HCT116 (cell line): ENCODE measurements at regions not wholly inside any gene's neighbourhood (a gene's known extent, or its start where the extent isn't known, plus 50 kb on each side); places are given as distances from the start of the nearest gene placed in this dataset.

Source experiments
- ATAC-seq: fragments of 200-7000 bp; cut with Tn5 transposase; 2 replicates; pipeline ENCODE4 v1.9.1; 2020; ENCODE audit warnings: mild to moderate bottlenecking, moderate library complexity
- BruUV-seq: library from RNA; stranded (reverse); fragments of 400-500 nt; replicated peaks from 2 replicates; lab custom pipeline; 2021; lab: Mats Ljungman, UMichigan
- CTCF ChIA-PET: fragments of 300-600 bp; sonication (Branson Sonifier 250); formaldehyde crosslinking; loops from one replicate; lab custom pipeline; 2021; ENCODE audit warnings: antibody characterized with exemption; lab: Charles Lee
- POLR2A ChIA-PET: fragments of 300-600, 350-600 bp; sonication (Branson Sonifier 250); formaldehyde crosslinking; loops from one replicate; lab custom pipeline; 2021; ENCODE audit warnings: antibody characterized with exemption; lab: Charles Lee
- RAD21 ChIA-PET, 2 experiments: fragments of 300-600 bp; sonication (Branson Sonifier 250); formaldehyde crosslinking; loops; one replicate each; lab custom pipeline; 2023; ENCODE audit warnings: low total read pairs in 2 of 2; ENCODE audit not compliant: uncharacterized antibody in 2 of 2, unreplicated experiment in 2 of 2, low non-redundant PET in 1 of 2; lab: Charles Lee
- DNase-seq: peaks from one replicate; pipeline ENCODE4 v3.0.0-alpha.2; 2010; ENCODE audit warnings: low read depth, low spot score
- H2AFZ ChIP-seq: fragments of 200-600 bp; shearing (Covaris generic), sonication (generic); 2 replicates; pipeline ENCODE4 v1.6.1; 2017; ENCODE audit warnings: low read depth, mixed run types, mixed read lengths, antibody characterized with exemption, low read length; ENCODE audit not compliant: poor library complexity, severe bottlenecking
- H3K27ac ChIP-seq: 2 replicates; pipeline ENCODE4 v1.5.1; 2012; ENCODE audit warnings: low read depth, low read length
- H3K27me3 ChIP-seq: fragments of 200-600 bp; sonication (generic); 2 replicates; pipeline ENCODE4 v1.6.1; 2016; ENCODE audit warnings: mixed run types, low read length, mixed read lengths; ENCODE audit not compliant: insufficient read depth
- H3K36me3 ChIP-seq, 2 experiments: fragments of 200-500 bp in 1 of 2; fragments of 200-600 bp in 1 of 2; sonication (Bioruptor generic) in 1 of 2; sonication (generic) in 1 of 2; 2 replicates each; pipeline versions ENCODE4 v1.5.1 to v1.6.1; 2014 to 2016; ENCODE audit warnings: low read length in 2 of 2, inconsistent platforms in 1 of 2, mixed read lengths in 1 of 2, mixed run types in 1 of 2; ENCODE audit not compliant: insufficient read depth in 2 of 2, control insufficient read depth in 1 of 2
- H3K4me1 ChIP-seq, 2 experiments: fragments of 200-600 bp in 1 of 2; sonication (generic) in 1 of 2; 2 replicates each; pipeline versions ENCODE4 v1.5.1 to v1.6.1; 2012 to 2017; ENCODE audit warnings: low read length in 2 of 2, inconsistent platforms in 1 of 2, mild to moderate bottlenecking in 1 of 2, mixed read lengths in 1 of 2, mixed run types in 1 of 2, moderate library complexity in 1 of 2; ENCODE audit not compliant: insufficient read depth in 2 of 2, control insufficient read depth in 1 of 2
- H3K4me2 ChIP-seq: fragments of 200-600 bp; sonication (generic); 2 replicates; pipeline ENCODE4 v1.6.1; 2017; ENCODE audit warnings: mixed run types, low read length, mixed read lengths
- H3K4me3 ChIP-seq, 2 experiments: fragments of 200-600 bp in 1 of 2; sonication (generic) in 1 of 2; replicated peaks in 1 of 2; 2 replicates each; pipeline ENCODE4 v1.5.1; 2011 to 2016; ENCODE audit warnings: low read length in 2 of 2, control low read depth in 1 of 2, low read depth in 1 of 2, mild to moderate bottlenecking in 1 of 2, mixed read lengths in 1 of 2, mixed run types in 1 of 2
- H3K79me2 ChIP-seq: fragments of 200-600 bp; sonication (generic); 2 replicates; pipeline ENCODE4 v1.6.1; 2017; ENCODE audit warnings: mild to moderate bottlenecking, mixed run types, low read length, moderate library complexity, mixed read lengths; ENCODE audit not compliant: insufficient read depth
- H3K9ac ChIP-seq: fragments of 200-600 bp; sonication (generic); 2 replicates; pipeline ENCODE4 v1.6.1; 2016; ENCODE audit warnings: low read length, mixed read lengths
- H3K9me2 ChIP-seq: fragments of 200-600 bp; sonication (generic), shearing (Covaris generic); 2 replicates; pipeline ENCODE4 v1.6.1; 2017; ENCODE audit warnings: mixed run types, mild to moderate bottlenecking, moderate library complexity; ENCODE audit not compliant: insufficient read depth
- H3K9me3 ChIP-seq, 2 experiments: fragments of 200-500 bp in 1 of 2; fragments of 200-600 bp in 1 of 2; sonication (Bioruptor generic) in 1 of 2; sonication (generic) in 1 of 2; 2 replicates each; pipeline ENCODE4 v1.6.1; 2014 to 2017; ENCODE audit warnings: low read length in 2 of 2, mixed read lengths in 2 of 2, inconsistent platforms in 1 of 2, low read depth in 1 of 2, mild to moderate bottlenecking in 1 of 2, mixed run types in 1 of 2, moderate library complexity in 1 of 2; ENCODE audit not compliant: control insufficient read depth in 1 of 2, insufficient read depth in 1 of 2
- H4K20me1 ChIP-seq: fragments of 200-600 bp; sonication (generic), shearing (Covaris generic); 2 replicates; pipeline ENCODE4 v1.6.1; 2017; ENCODE audit warnings: mixed run types, mild to moderate bottlenecking, moderate library complexity; ENCODE audit not compliant: insufficient read depth
- CBX3 ChIP-seq: IDR thresholded peaks from 2 replicates; pipeline ENCODE4 v1.6.1; 2012; ENCODE audit warnings: low read depth
- CEBPB ChIP-seq: IDR thresholded peaks from 2 replicates; pipeline ENCODE4 v1.6.1; 2012; ENCODE audit warnings: low read depth
- EGR1 ChIP-seq: IDR thresholded peaks from 2 replicates; pipeline ENCODE4 v1.6.1; 2012; ENCODE audit warnings: low read depth
- EZH2 ChIP-seq: fragments of 200-600 bp; sonication (generic); IDR thresholded peaks from 2 replicates; pipeline ENCODE4 v1.6.1; 2017; ENCODE audit warnings: antibody characterized with exemption, mixed run types
- EZH2phosphoT487 ChIP-seq: fragments of 200-600 bp; IDR thresholded peaks from 2 replicates; pipeline ENCODE4 v1.6.1; 2018; ENCODE audit warnings: antibody characterized with exemption, borderline replicate concordance
- FOSL1 ChIP-seq: IDR thresholded peaks from 2 replicates; pipeline ENCODE4 v1.6.1; 2012; ENCODE audit warnings: low read depth
- JUND ChIP-seq: IDR thresholded peaks from 2 replicates; pipeline ENCODE4 v1.6.1; 2012
- POLR2AphosphoS5 ChIP-seq: IDR thresholded peaks from 2 replicates; pipeline ENCODE4 v1.6.1; 2011; ENCODE audit warnings: mild to moderate bottlenecking, low read depth, low read length, moderate library complexity
- RAD21 ChIP-seq: IDR thresholded peaks from 2 replicates; pipeline ENCODE4 v1.6.1; 2012; ENCODE audit warnings: low read depth, mild to moderate bottlenecking
- SIN3A ChIP-seq: IDR thresholded peaks from 2 replicates; pipeline ENCODE4 v1.6.1; 2012; ENCODE audit warnings: low read depth
- SP1 ChIP-seq: IDR thresholded peaks from 2 replicates; pipeline ENCODE4 v1.6.1; 2012; ENCODE audit warnings: low read depth
- SRF ChIP-seq: IDR thresholded peaks from 2 replicates; pipeline ENCODE4 v1.6.1; 2012; ENCODE audit warnings: low read depth
- TCF7L2 ChIP-seq: IDR thresholded peaks from 2 replicates; pipeline ENCODE4 v1.7.0; 2011; ENCODE audit warnings: borderline replicate concordance, inconsistent platforms; ENCODE audit not compliant: insufficient read depth, insufficient read length; ENCODE audit errors: extremely low read depth
- YY1 ChIP-seq: IDR thresholded peaks from 2 replicates; pipeline ENCODE4 v1.6.1; 2011; ENCODE audit warnings: low read length, low read depth, moderate library complexity, mild to moderate bottlenecking; ENCODE audit not compliant: insufficient replicate concordance; ENCODE audit errors: extremely low read depth
- ZFX ChIP-seq: fragments of 450-650 bp; IDR thresholded peaks from 2 replicates; pipeline ENCODE4 v1.6.1; 2017
- ZNF274 ChIP-seq: fragments of 200-500 bp; sonication (Bioruptor generic); IDR thresholded peaks from 2 replicates; pipeline ENCODE4 v1.6.1; 2014; ENCODE audit warnings: mild to moderate bottlenecking, low read depth, low read length, inconsistent platforms
- intact Hi-C: fragments of 100-400 bp; cut with micrococcal nuclease; formaldehyde crosslinking; loops from 2 replicates; pipeline ENCODE4 v1.10.0; 2022
- TF ChIP-seq, protein P1 (sequence below): IDR thresholded peaks from 2 replicates; pipeline ENCODE4 v1.6.1; 2011; ENCODE audit warnings: mild to moderate bottlenecking, low read length, moderate library complexity; ENCODE audit not compliant: insufficient replicate concordance; ENCODE audit errors: extremely low read depth
- TF ChIP-seq, protein P2 (sequence below): IDR thresholded peaks from 2 replicates; pipeline ENCODE4 v1.6.1; 2012; ENCODE audit warnings: low read depth
- TF ChIP-seq, protein P3 (sequence below): IDR thresholded peaks from 2 replicates; pipeline ENCODE4 v1.6.1; 2012
- TF ChIP-seq, protein P4 (sequence below): IDR thresholded peaks from 2 replicates; pipeline ENCODE4 v1.6.1; 2012

DNA sequence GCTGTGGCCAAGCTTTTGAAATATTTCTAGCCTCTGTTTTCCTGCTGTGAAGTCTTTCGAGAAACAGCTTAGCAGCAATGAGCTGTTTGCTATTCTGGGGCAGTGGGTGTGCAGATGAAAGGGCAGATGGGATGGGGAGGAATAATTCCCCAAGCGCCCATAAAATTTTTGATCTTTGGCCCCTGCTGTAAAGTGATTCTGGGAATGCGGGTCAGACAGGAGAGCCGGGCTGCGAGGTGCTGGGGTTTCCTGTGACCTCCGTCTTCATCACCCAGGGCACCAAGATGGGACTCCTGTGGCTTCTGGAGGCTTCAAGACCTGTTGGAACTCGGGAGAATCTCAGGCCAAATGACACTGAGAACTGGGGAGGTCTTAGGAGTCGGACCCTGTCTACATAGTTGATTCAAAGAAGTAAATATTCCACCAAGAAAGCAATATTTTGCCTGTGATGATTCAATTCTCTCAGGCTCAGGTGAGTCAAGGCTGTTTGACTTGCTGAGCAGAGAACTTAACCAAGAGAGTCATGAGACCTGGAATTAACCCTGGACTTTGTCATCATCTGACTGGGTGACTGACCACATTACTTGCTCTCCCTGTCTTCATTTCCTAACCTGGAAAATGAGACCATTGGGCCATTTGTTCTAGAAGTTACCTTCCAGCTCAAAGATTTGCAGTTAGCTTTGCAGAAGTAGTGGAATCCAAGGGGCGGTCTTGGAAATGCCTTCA, 86.4 kb downstream of the POLR2M start (continued):
- TF ChIP-seq, protein P1, sequence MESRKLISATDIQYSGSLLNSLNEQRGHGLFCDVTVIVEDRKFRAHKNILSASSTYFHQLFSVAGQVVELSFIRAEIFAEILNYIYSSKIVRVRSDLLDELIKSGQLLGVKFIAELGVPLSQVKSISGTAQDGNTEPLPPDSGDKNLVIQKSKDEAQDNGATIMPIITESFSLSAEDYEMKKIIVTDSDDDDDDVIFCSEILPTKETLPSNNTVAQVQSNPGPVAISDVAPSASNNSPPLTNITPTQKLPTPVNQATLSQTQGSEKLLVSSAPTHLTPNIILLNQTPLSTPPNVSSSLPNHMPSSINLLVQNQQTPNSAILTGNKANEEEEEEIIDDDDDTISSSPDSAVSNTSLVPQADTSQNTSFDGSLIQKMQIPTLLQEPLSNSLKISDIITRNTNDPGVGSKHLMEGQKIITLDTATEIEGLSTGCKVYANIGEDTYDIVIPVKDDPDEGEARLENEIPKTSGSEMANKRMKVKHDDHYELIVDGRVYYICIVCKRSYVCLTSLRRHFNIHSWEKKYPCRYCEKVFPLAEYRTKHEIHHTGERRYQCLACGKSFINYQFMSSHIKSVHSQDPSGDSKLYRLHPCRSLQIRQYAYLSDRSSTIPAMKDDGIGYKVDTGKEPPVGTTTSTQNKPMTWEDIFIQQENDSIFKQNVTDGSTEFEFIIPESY = no peak
- TF ChIP-seq ZFX (no peak), CBX3 (no peak)

DNA sequence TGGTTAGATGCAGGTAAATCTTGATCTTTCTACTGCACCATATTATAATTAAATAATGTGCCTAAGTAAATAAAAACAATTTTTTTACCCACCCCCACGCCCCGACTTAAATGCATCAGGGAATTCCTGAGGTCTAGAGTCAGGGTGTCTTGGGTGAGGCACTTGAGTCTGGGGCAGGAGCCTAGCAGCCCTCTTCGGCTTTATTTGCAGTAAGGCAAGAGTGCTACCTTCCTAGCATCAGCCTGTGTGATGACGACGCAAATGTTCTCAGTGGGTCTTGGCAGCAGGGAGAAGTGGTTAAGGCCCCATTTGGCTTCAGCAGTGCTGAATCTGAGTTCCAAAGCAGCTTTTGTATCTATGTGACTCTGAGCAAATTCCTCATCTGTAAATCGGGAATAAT, 88.7 kb downstream of the POLR2M start:
- Histone ChIP-seq H3K79me2 (no peaks in the 10 kb centered on the region), H3K4me2 (no peak overlapping the region), H3K9ac (no peak overlapping the region), H4K20me1 (no peaks in the 10 kb centered on the region), H2AFZ (no peak overlapping the region), H3K36me3 (no peaks in the 10 kb centered on the region), H3K9me3 (no peaks in the 10 kb centered on the region), H3K4me3 (no peak overlapping the region), H3K27ac (no peak overlapping the region), H3K4me1 (no peaks in the 10 kb centered on the region), H3K9me2 (no peaks in the 10 kb centered on the region), H3K27me3 (0 out of 2 replicates have a peak, but pooled peaks cover 4% of the 10 kb centered on the region)
- no peak for TF ChIP-seq POLR2AphosphoS5
- TF ChIP-seq SIN3A = no peak
- no peak for TF ChIP-seq JUND
- TF ChIP-seq SP1 = no peak
- TF ChIP-seq EZH2phosphoT487 = no peak
- TF ChIP-seq YY1 = no peak
- TF ChIP-seq, protein P2, sequence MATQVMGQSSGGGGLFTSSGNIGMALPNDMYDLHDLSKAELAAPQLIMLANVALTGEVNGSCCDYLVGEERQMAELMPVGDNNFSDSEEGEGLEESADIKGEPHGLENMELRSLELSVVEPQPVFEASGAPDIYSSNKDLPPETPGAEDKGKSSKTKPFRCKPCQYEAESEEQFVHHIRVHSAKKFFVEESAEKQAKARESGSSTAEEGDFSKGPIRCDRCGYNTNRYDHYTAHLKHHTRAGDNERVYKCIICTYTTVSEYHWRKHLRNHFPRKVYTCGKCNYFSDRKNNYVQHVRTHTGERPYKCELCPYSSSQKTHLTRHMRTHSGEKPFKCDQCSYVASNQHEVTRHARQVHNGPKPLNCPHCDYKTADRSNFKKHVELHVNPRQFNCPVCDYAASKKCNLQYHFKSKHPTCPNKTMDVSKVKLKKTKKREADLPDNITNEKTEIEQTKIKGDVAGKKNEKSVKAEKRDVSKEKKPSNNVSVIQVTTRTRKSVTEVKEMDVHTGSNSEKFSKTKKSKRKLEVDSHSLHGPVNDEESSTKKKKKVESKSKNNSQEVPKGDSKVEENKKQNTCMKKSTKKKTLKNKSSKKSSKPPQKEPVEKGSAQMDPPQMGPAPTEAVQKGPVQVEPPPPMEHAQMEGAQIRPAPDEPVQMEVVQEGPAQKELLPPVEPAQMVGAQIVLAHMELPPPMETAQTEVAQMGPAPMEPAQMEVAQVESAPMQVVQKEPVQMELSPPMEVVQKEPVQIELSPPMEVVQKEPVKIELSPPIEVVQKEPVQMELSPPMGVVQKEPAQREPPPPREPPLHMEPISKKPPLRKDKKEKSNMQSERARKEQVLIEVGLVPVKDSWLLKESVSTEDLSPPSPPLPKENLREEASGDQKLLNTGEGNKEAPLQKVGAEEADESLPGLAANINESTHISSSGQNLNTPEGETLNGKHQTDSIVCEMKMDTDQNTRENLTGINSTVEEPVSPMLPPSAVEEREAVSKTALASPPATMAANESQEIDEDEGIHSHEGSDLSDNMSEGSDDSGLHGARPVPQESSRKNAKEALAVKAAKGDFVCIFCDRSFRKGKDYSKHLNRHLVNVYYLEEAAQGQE = no peak
- no peak for TF ChIP-seq FOSL1
- no peak for TF ChIP-seq TCF7L2
- TF ChIP-seq, protein P3, sequence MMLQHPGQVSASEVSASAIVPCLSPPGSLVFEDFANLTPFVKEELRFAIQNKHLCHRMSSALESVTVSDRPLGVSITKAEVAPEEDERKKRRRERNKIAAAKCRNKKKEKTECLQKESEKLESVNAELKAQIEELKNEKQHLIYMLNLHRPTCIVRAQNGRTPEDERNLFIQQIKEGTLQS = no peak
- TF ChIP-seq EGR1 = no peak
- no peak for TF ChIP-seq CEBPB
- TF ChIP-seq EZH2 = no peak
- no peak for TF ChIP-seq RAD21
- TF ChIP-seq CBX3 = no peak
- no peak for TF ChIP-seq ZFX
- TF ChIP-seq, protein P4, sequence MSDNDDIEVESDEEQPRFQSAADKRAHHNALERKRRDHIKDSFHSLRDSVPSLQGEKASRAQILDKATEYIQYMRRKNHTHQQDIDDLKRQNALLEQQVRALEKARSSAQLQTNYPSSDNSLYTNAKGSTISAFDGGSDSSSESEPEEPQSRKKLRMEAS = no peak
- no peak for TF ChIP-seq SRF
- no peak for TF ChIP-seq ZNF274
- intact Hi-C loops = no loop called here
- no TSS peak for BruUV-seq
- POLR2A ChIA-PET = no interaction called here
- CTCF ChIA-PET = interaction anchor here (1.3 kb wide), 1 partner anchor 66 kb away, joined by 3 read pairs; no protein-coding TSS in a partner anchor
- RAD21 ChIA-PET = no interaction called here
- DNase-seq (no peak), ATAC-seq (no peak)
